H1 (cell line): ENCODE measurements at regions not wholly inside any gene's neighbourhood (a gene's known extent, or its start where the extent isn't known, plus 50 kb on each side); places are given as distances from the start of the nearest gene placed in this dataset.

Source experiments
- CREB1 ChIP-seq: IDR thresholded peaks from 2 replicates; pipeline ENCODE4 v1.6.1; 2012; ENCODE audit warnings: inconsistent platforms
- RNF2 ChIP-seq: fragments of 200-900, 300-1000 bp; sonication (generic); IDR thresholded peaks from 2 replicates; pipeline ENCODE4 v1.7.1; 2016; ENCODE audit warnings: borderline replicate concordance, low read depth, mild to moderate bottlenecking, antibody characterized with exemption, low read length; ENCODE audit not compliant: poor library complexity, severe bottlenecking; ENCODE audit errors: missing control alignments
- USF2 ChIP-seq: IDR thresholded peaks from 2 replicates; pipeline ENCODE4 v1.6.1; 2011; ENCODE audit warnings: low read length, improper control_type of control experiment
- TF ChIP-seq, protein P1 (sequence below), 3 experiments: IDR thresholded peaks; 1 replicate in 2 of 3; 2 replicates in 1 of 3; pipeline versions ENCODE4 v1.5.1 to v1.6.1; 2011; ENCODE audit warnings: low read length in 3 of 3, mild to moderate bottlenecking in 3 of 3, inconsistent platforms in 2 of 3, low read depth in 1 of 3, moderate library complexity in 1 of 3; ENCODE audit not compliant: insufficient read depth in 1 of 3; ENCODE audit errors: control extremely low read depth in 1 of 3

- TF ChIP-seq USF2 (no peak), RNF2 (no peak), CREB1 (no peak)
- TF ChIP-seq, protein P1, sequence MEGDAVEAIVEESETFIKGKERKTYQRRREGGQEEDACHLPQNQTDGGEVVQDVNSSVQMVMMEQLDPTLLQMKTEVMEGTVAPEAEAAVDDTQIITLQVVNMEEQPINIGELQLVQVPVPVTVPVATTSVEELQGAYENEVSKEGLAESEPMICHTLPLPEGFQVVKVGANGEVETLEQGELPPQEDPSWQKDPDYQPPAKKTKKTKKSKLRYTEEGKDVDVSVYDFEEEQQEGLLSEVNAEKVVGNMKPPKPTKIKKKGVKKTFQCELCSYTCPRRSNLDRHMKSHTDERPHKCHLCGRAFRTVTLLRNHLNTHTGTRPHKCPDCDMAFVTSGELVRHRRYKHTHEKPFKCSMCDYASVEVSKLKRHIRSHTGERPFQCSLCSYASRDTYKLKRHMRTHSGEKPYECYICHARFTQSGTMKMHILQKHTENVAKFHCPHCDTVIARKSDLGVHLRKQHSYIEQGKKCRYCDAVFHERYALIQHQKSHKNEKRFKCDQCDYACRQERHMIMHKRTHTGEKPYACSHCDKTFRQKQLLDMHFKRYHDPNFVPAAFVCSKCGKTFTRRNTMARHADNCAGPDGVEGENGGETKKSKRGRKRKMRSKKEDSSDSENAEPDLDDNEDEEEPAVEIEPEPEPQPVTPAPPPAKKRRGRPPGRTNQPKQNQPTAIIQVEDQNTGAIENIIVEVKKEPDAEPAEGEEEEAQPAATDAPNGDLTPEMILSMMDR (IDR thresholded peaks at IDR 0.05; ENCODE audit: control extremely low read depth in 1 of 3, insufficient read depth in 1 of 3, low read depth in 1 of 3, low read length in 3 of 3) = no peak
Observed at GRCh38 chr17:20934288-20934687, 108.5 kb downstream of the USP22 start.
